IPS-20b (cell line): ENCODE measurements at regions not wholly inside any gene's neighbourhood (a gene's known extent, or its start where the extent isn't known, plus 50 kb on each side); places are given as distances from the start of the nearest gene placed in this dataset.
"Not testable (repeated sequence)": the region's sequence is repeated elsewhere in the genome, so short reads cannot be mapped to it uniquely, and the experiment has no call there.

ENCODE experiments used
- H3K27ac ChIP-seq: one replicate; pipeline ENCODE4 v1.5.1; 2013; ENCODE audit warnings: low read length
- H3K27me3 ChIP-seq: 2 replicates; pipeline ENCODE4 v1.6.1; 2013; ENCODE audit warnings: mild to moderate bottlenecking, low read length, inconsistent platforms; ENCODE audit not compliant: insufficient read depth
- H3K36me3 ChIP-seq: 2 replicates; pipeline ENCODE4 v1.6.1; 2013; ENCODE audit warnings: low read depth, mild to moderate bottlenecking, inconsistent platforms, low read length, moderate library complexity; ENCODE audit not compliant: insufficient read depth
- H3K4me1 ChIP-seq: 2 replicates; pipeline ENCODE4 v1.6.1; 2013; ENCODE audit warnings: mild to moderate bottlenecking, control low read depth, inconsistent platforms, low read length, moderate library complexity; ENCODE audit not compliant: insufficient read depth
- H3K4me3 ChIP-seq: 2 replicates; pipeline ENCODE4 v1.5.1; 2013; ENCODE audit warnings: mild to moderate bottlenecking, low read length, inconsistent platforms
- H3K9ac ChIP-seq: 2 replicates; pipeline ENCODE4 v1.6.1; 2013; ENCODE audit warnings: low read depth, mild to moderate bottlenecking, inconsistent platforms, low read length, moderate library complexity
- H3K9me3 ChIP-seq: 2 replicates; pipeline ENCODE4 v1.6.1; 2013; ENCODE audit warnings: mild to moderate bottlenecking, low read depth, low read length, inconsistent platforms; ENCODE audit not compliant: insufficient read depth

- no peak overlapping the region for H3K27ac ChIP-seq
- H3K9me3 ChIP-seq, result no peaks in the 10 kb centered on the region
These were observed 863.2 kb downstream of the GBE1 start for GRCh38 chr3:80898211-80898610.

GRCh38 chr3:80897005-80897404 is 864.4 kb downstream of the GBE1 start:
- not testable (repeated sequence) for H3K27ac ChIP-seq, H3K9me3 ChIP-seq, H3K4me3 ChIP-seq

More at GRCh38 chr3:80898211-80898610, 863.2 kb downstream of the GBE1 start:
- Histone ChIP-seq H3K9ac (no peak overlapping the region), H3K4me1 (no peaks in the 10 kb centered on the region), H3K4me3 (no peak overlapping the region), H3K36me3 (no peaks in the 10 kb centered on the region), H3K27me3 (no peaks in the 10 kb centered on the region)

GRCh38 chr3:80890571-80890970 is 870.9 kb downstream of the GBE1 start:
- Histone ChIP-seq H3K9ac (no peak overlapping the region), H3K4me1 (no peaks in the 10 kb centered on the region), H3K4me3 (no peak overlapping the region), H3K27ac (no peak overlapping the region), H3K9me3 (no peaks in the 10 kb centered on the region), H3K27me3 (no peaks in the 10 kb centered on the region), H3K36me3 (no peaks in the 10 kb centered on the region)

More at GRCh38 chr3:80897005-80897404, 864.4 kb downstream of the GBE1 start:
- H3K4me1 ChIP-seq, H3K27me3 ChIP-seq, H3K36me3 ChIP-seq, H3K9ac ChIP-seq: not testable (repeated sequence)

- H3K27me3 ChIP-seq, result no peaks in the 10 kb centered on the region
These were observed 871.9 kb downstream of the GBE1 start for GRCh38 chr3:80889535-80889934.

GRCh38 chr3:80870476-80871041 is 890.9 kb downstream of the GBE1 start:
- Histone ChIP-seq H3K4me1 (no peaks in the 10 kb centered on the region), H3K9ac (no peak overlapping the region), H3K4me3 (no peak overlapping the region), H3K27me3 (no peaks in the 10 kb centered on the region), H3K27ac (no peak overlapping the region), H3K9me3 (no peaks in the 10 kb centered on the region; the same call in 1 of the 2 replicates), H3K36me3 (no peaks in the 10 kb centered on the region)

More at GRCh38 chr3:80889535-80889934, 871.9 kb downstream of the GBE1 start:
- no peak overlapping the region for H3K27ac ChIP-seq
- no peaks in the 10 kb centered on the region for H3K4me1 ChIP-seq
- H3K36me3 ChIP-seq, result no peaks in the 10 kb centered on the region
- H3K9ac ChIP-seq, result no peak overlapping the region
- H3K4me3 ChIP-seq, result no peak overlapping the region
- H3K9me3 ChIP-seq, result no peaks in the 10 kb centered on the region

GRCh38 chr3:80855482-80855881 is 906.0 kb downstream of the GBE1 start:
- no peaks in the 10 kb centered on the region for H3K4me1 ChIP-seq
- H3K36me3 ChIP-seq, result no peaks in the 10 kb centered on the region
- H3K4me3 ChIP-seq, result no peak overlapping the region
- no peaks in the 10 kb centered on the region for H3K27me3 ChIP-seq
- no peaks in the 10 kb centered on the region for H3K9me3 ChIP-seq
- no peak overlapping the region for H3K27ac ChIP-seq
- H3K9ac ChIP-seq, result no peak overlapping the region

- H3K27me3 ChIP-seq, result no peaks in the 10 kb centered on the region
- H3K9me3 ChIP-seq, result no peaks in the 10 kb centered on the region
- no peak overlapping the region for H3K27ac ChIP-seq
- no peaks in the 10 kb centered on the region for H3K4me1 ChIP-seq
- H3K9ac ChIP-seq, result no peak overlapping the region
- no peaks in the 10 kb centered on the region for H3K36me3 ChIP-seq
- no peak overlapping the region for H3K4me3 ChIP-seq
These were observed 925.0 kb downstream of the GBE1 start for GRCh38 chr3:80836395-80836794.

DNA sequence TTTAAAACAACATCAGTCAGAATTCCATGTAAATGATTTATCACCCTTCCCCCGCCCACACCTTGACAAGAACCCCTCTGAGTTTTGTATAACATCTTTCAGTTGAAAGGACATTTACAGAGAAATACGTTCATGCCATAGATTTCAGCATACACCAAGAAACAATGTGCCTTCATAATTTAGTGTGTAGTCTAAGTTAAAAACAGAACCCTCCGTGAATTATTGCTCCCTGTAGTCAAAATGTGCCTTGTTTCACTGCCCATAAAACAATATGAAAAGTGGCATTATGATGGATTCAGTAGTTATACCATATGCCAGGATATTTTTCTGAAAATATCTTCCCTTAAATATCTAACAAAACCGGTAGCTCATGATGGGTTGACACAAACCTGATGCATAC is 953.9 kb downstream of the GBE1 start:
- no peaks in the 10 kb centered on the region for H3K36me3 ChIP-seq
- H3K27ac ChIP-seq, result no peak overlapping the region
- H3K9me3 ChIP-seq, result no peaks in the 10 kb centered on the region
- H3K4me3 ChIP-seq, result no peak overlapping the region
- no peak overlapping the region for H3K9ac ChIP-seq
- H3K4me1 ChIP-seq, result no peaks in the 10 kb centered on the region
- no peaks in the 10 kb centered on the region for H3K27me3 ChIP-seq

DNA sequence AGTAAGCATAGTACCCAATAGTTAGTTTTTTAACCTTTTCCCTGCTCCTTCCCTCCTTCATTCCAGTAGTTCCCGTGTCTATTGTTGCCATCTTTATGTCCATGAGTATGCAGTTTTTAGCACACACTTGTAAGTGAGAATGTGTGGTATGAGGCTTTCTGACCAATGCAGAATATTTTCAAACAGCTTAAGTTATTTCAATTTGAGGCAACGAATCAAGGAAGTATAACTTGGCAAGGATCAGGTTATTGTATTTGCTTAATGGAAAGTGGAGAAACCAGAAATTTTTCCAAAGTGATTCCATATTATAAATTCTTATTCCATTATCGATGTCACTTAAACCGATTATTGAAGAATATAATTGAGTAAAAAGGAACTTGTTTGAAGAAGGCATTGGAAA is 954.8 kb downstream of the GBE1 start:
- Histone ChIP-seq H3K27me3 (no peaks in the 10 kb centered on the region), H3K9me3 (no peaks in the 10 kb centered on the region), H3K4me3 (no peak overlapping the region), H3K36me3 (no peaks in the 10 kb centered on the region), H3K4me1 (no peaks in the 10 kb centered on the region), H3K9ac (no peak overlapping the region), H3K27ac (no peak overlapping the region)

DNA sequence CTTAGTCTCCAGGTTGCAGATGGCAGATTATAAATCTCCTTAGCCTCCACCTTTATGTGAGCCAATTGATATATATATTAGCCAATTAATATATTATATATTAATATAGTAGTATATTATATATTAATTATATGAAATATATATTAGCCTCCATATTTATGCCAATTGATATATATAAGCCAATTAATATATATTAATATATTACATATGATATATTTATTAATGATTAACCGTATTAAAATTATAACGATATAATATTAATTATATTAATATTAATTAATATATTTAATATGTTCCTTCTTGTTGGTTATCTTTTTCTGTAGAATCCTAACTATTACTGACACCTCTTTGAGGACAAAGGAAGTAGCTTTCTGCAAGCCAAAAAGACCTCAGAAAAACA is 972.5 kb downstream of the GBE1 start:
- Histone ChIP-seq H3K9ac (no peak overlapping the region), H3K27ac (no peak overlapping the region), H3K4me3 (no peak overlapping the region), H3K9me3 (no peaks in the 10 kb centered on the region; the same call in 1 of the 2 replicates), H3K36me3 (no peaks in the 10 kb centered on the region), H3K4me1 (no peaks in the 10 kb centered on the region), H3K27me3 (no peaks in the 10 kb centered on the region)

DNA sequence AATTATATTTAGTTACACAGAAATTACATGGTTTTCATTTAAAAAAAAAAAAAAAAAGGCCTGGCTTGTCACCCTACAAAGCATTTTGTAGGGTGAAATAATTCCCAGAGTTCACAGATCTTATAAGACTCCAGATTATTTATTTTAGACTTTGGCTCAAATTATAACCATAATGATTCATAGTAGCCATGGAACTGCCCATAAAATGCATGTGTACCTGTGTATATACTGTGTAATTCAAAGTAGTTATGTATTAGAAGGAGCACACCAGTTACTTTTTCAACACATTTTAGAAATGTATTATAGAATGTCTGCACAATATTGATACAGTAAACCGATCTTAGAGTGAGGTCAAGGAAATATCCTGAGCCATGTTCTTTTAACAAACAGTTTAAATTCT is 975.6 kb downstream of the GBE1 start:
- no peak overlapping the region for H3K4me3 ChIP-seq
- H3K9me3 ChIP-seq, result no peaks in the 10 kb centered on the region
- H3K9ac ChIP-seq, result no peak overlapping the region
- H3K27ac ChIP-seq, result no peak overlapping the region
- H3K36me3 ChIP-seq, result no peaks in the 10 kb centered on the region
- no peaks in the 10 kb centered on the region for H3K4me1 ChIP-seq
- H3K27me3 ChIP-seq, result no peaks in the 10 kb centered on the region

DNA sequence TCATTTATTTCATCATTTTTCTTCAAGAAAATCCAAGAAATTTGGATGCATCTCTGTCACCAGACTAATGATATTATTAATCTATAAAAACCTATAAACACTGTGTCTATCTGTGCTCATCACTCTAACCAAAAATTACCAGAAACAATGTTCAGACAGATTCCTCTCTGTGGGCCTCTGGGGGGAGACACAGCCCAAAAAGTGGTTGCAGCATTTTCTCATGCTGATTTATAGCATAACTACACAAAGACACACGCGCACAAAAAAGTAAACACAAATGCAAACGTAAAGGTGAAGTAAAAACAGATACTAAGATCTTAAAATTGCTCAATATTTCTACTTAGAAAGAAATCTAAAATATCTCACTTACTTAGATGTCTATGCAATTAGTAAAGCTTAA is 976.0 kb downstream of the GBE1 start:
- Histone ChIP-seq H3K27ac (no peak overlapping the region), H3K9ac (no peak overlapping the region), H3K4me1 (no peaks in the 10 kb centered on the region), H3K36me3 (no peaks in the 10 kb centered on the region), H3K27me3 (no peaks in the 10 kb centered on the region), H3K4me3 (no peak overlapping the region), H3K9me3 (no peaks in the 10 kb centered on the region)
